HG02840 (cell line): ENCODE measurements at regions not wholly inside any gene's neighbourhood (a gene's known extent, or its start where the extent isn't known, plus 50 kb on each side); places are given as distances from the start of the nearest gene placed in this dataset.

Source experiments
- ATAC-seq: cut with Tn5 transposase; IDR thresholded peaks from one replicate; pipeline ENCODE4 v1.9.1; 2021; ENCODE audit warnings: mild to moderate bottlenecking, moderate library complexity, moderate number of reproducible peaks; ENCODE audit not compliant: unreplicated experiment, low FRiP score

- ATAC-seq: no peak
Observed at GRCh38 chr1:193763266-193763665, 576.9 kb upstream of the B3GALT2 start.

- no peak for ATAC-seq
Observed at GRCh38 chr1:193762236-193762635, 575.8 kb upstream of the B3GALT2 start.

- no peak for ATAC-seq
Observed at GRCh38 chr1:193755441-193755840, 569.0 kb upstream of the B3GALT2 start.

GRCh38 chr1:193754732-193755427 lies 568.5 kb upstream of the B3GALT2 start:
- no peak for ATAC-seq

- no peak for ATAC-seq
Observed at GRCh38 chr1:193754151-193754550, 567.7 kb upstream of the B3GALT2 start.

- ATAC-seq: no peak
Observed at GRCh38 chr1:193753038-193753756, 566.8 kb upstream of the B3GALT2 start.

GRCh38 chr1:193749868-193750267 lies 563.5 kb upstream of the B3GALT2 start:
- ATAC-seq: no peak

GRCh38 chr1:193747579-193747978 lies 561.2 kb upstream of the B3GALT2 start:
- no peak for ATAC-seq

GRCh38 chr1:193741228-193741627 lies 554.8 kb upstream of the B3GALT2 start:
- no peak for ATAC-seq

- ATAC-seq: no peak
Observed at GRCh38 chr1:193740762-193741161, 554.3 kb upstream of the B3GALT2 start.

GRCh38 chr1:193736507-193736906 lies 550.1 kb upstream of the B3GALT2 start:
- no peak for ATAC-seq

GRCh38 chr1:193733674-193734073 lies 547.3 kb upstream of the B3GALT2 start:
- no peak for ATAC-seq

- no peak for ATAC-seq
Observed at GRCh38 chr1:193730017-193730416, 543.6 kb upstream of the B3GALT2 start.

GRCh38 chr1:193729429-193729828 lies 543.0 kb upstream of the B3GALT2 start:
- no peak for ATAC-seq

GRCh38 chr1:193727850-193728249 lies 541.4 kb upstream of the B3GALT2 start:
- no peak for ATAC-seq

- no peak for ATAC-seq
Observed at GRCh38 chr1:193726722-193727121, 540.3 kb upstream of the B3GALT2 start.

GRCh38 chr1:193712392-193712791 lies 526.0 kb upstream of the B3GALT2 start:
- ATAC-seq: no peak

GRCh38 chr1:193709607-193710006 lies 523.2 kb upstream of the B3GALT2 start:
- no peak for ATAC-seq

- no peak for ATAC-seq
Observed at GRCh38 chr1:193707271-193708021, 521.0 kb upstream of the B3GALT2 start.

- ATAC-seq: no peak
Observed at GRCh38 chr1:193706766-193707165, 520.4 kb upstream of the B3GALT2 start.

GRCh38 chr1:193705554-193705981 lies 519.2 kb upstream of the B3GALT2 start:
- ATAC-seq: no peak
